GM18873 (cell line): ENCODE measurements at regions not wholly inside any gene's neighbourhood (a gene's known extent, or its start where the extent isn't known, plus 50 kb on each side); places are given as distances from the start of the nearest gene placed in this dataset.
"Not testable (repeated sequence)": the region's sequence is repeated elsewhere in the genome, so short reads cannot be mapped to it uniquely, and the experiment has no call there.

Experiments used
- ATAC-seq: cut with Tn5 transposase; IDR thresholded peaks from one replicate; pipeline ENCODE4 v1.9.1; 2021; ENCODE audit warnings: mild to moderate bottlenecking, moderate library complexity, moderate number of reproducible peaks; ENCODE audit not compliant: unreplicated experiment, low FRiP score

DNA sequence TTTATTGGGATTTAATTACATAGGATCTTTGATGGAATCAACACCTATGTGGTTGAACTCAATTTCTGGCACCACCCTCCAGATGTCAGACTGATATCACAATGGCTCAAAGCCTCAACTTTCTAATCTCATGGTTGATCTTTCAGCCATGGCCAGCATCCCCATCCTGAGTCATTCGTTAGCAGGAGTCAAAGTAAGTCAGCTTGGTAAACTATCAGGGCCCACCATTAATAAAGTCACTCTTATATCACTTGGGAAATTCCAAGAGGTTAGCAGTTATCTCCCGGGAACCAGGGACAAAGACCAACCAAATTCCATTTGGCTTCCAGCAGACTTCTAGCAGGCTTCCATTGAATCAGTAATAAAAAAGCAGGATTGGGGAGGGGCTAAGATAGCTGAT is 50.7 kb upstream of the TNFSF4 start:
- ATAC-seq = no peak

DNA sequence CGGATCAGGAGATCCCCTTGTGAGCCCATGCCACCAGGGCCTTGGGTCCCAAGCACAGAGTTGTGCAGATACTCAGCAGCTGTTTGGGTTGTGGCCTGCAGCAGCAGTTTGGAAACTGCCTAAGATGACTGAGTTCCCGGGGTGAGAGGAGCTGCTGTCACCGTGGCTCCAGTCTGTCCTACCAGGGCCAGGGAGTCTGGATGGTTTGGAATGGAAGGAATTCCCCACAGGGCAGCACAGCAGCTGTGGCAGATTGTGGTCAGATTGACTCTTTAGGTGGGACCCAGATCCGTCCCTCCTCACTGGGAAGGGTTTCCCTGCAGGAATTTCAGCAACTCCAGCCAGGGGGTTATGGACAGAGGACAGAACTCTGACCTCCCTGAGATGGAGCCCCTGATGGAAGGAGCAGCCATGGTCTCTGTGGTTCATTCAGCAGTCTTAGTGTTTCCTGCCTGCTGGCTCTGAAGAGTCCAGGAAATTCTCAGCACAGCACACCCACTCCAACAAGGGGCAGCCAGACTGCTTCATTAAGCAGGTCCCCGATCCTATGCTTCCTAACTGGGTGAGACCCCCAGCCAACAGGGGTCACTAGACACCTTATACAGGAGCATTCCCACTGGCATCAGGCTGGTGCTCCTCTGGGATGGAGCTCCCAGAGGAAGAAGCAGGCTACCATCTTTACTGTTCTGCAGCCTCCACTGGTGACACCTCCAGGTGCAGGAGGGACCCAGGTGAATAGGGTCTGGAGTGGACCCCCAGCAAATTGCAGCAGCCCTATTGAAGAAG is 51.5 kb upstream of the TNFSF4 start:
- no peak for ATAC-seq

DNA sequence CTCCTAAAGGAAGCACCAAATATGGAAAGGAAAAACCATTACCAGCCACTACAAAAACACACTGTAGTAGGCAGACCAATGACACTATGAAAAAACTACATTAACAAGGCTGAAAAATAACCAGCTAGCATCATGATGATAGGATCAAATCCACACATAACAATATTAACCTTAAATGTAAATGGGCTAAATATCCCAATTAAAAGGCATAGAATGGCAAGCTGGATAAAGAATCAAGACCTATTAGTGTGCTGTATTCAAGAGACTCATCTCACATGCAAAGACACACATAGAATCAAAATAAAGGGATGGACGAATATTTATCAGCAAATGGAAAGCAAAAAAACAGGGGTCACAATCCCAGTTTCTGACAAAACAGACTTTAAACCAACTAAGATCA is 53.2 kb upstream of the TNFSF4 start:
- not testable (repeated sequence) for ATAC-seq

DNA sequence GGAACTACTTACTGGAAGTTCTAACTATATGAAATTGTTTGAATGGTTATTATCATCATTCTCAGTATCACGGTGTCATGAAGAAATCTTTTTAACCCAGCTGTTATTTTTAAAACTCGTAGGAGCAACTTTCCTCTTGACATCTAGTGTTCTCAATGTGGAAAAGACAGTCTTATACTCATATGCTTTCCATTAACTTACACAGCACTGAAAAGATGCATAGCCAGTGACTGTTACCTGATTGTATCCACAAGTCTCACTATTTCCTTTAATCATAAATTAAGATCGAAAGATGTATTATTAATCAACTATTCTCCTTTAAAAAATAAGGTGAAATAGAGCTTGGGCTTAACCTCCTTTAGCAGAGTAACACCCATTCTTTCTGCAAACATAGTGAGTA is 59.7 kb upstream of the TNFSF4 start:
- ATAC-seq = no peak

DNA sequence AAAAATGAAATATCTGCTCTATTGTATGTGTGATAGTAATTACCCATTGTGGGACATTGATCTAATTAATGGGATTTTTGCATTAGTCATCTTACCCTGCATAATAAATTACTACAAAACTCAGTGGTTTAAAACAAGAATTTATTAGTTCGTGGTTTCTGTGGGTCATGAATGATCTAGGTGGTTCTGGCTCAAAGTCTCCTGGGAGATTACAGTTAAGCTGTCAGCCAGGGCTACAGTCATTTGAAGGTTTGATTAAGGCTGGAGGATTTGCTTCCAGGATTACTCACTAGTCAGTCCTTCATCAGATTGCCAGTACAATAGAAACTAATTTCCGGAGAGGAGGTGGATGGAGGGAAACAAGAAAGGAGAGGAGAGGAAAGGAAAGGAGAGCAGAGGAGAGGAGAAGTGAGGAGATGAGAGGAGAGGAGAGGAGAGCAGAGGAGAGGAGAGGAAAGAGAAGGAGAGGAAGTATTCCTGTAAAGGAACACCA is 60.4 kb upstream of the TNFSF4 start:
- no peak for ATAC-seq

DNA sequence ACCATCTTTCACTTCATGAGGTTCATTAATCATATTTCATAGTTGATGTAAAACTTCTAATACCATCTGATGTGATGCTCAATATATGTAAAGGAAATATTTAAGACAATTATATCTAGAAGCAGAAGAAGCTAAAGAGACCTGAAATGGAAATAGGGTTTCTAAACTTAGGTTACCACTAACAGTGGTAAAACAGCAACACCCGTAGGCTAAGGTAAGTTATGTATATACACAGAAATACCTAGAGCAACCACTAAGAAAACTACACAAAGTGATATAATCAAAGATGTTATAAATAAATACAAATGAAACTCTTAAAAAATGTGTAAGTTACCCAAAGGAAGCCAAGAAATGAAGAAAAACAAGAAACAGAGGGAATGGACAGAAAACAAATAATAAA is 61.1 kb upstream of the TNFSF4 start:
- no peak for ATAC-seq

DNA sequence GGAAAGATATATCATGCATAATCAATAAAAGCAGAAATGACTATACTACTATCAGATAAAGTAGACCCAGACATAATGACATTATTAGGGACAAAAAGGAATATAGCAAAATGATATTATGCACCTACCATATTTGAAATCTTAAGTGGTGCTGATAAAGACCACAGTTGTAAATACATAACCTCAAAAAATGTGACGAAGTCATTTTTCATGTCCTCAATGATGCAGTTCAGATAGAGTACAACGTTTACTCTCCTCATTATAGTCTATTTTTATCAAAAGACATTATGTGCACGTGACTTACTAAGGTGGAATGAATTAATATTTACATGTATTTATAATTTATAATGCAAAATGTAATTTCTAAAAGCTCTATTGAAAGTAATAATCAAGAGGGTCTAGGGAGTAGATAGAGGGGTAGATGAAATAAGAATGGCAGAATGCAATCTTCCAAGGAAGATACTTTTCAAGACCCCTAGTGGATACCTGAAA is 61.7 kb upstream of the TNFSF4 start:
- ATAC-seq = no peak

DNA sequence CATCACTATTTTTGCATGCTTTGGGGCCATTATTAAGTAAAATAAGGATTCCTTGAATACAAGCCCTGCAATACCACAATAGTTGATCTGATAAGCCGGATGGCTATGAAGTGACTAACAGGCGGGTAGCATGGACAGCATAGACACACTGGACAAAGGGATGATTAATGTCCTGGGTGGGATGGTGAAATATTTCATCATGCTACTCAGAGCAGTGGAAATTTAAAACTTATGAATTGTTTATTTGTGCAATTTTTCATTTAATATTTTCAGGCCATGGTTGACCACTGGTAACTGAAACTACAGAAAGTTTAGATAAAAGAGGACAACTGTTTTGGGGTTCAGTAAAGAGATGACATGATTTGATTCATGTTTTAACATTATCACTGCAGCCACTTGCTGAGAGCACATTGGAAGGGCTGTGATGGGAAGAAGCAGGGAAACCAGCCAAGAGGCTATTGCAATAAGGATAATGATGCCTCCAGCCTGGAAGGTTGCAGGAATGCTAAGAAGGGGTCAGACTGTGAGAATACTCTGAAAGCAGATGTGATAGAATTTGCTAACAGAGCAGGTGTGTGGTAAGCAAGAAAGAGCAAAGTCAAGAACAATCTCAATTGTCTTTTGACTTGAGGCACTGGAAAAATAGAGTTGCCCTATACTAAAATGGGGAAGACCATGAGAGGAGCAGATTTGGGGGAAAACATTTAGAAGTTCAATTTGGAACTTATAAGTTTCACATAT is 62.5 kb upstream of the TNFSF4 start:
- no peak for ATAC-seq

DNA sequence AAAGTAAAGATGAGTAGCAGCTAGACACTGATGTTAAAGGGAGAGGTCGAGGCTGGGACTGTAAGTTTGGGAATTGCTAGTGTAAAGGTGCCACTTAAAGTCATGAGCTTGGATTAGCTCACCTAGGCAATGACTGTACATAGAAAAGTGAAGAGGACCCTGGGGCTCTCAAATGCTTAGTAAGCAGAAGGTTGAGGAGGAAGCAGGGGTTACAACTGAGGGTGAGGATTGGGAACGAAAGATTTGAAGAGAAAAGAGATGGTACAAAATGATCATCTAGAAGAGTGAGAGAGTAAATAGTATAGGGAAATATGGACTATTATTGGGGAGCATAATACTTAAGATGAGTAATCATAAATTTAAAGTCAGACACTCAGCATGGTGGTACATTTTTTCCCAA is 63.1 kb upstream of the TNFSF4 start:
- no peak for ATAC-seq

DNA sequence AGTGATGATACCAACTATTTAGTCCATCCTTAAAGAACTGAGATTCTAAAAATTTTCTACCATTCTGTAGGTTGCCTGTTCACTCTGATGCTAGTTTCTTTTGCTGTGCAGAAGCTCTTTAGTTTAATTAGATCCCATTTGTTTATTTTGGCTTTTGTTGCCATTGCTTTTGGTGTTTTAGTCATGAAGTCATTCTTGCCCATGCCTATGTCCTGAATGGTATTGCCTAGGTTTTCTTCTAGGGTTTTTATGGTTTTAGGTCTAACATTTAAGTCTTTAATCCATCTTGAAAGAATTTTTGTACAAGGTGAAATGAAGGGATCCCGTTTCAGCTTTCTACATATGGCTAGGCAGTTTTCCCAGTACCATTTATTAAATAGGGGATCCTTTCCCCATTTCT is 63.9 kb upstream of the TNFSF4 start:
- ATAC-seq = not testable (repeated sequence)

DNA sequence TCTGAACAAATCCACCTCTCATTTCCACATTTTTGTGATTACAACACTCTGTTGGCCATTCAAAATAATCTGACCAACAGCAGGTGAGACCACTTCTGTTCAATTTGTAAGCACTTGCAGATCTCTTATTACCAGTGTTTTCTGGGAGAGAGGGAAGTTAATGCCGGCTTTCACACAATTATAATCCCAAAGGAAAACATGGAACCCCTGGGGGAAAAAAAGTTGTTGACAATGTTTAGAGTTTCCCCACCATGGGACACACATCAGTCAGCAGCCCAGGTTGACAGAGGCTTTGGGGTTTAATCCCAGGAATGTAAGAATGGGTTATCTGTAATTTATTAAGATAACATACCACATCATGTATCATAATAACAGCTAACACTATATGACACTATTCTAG is 68.4 kb upstream of the TNFSF4 start:
- no peak for ATAC-seq

DNA sequence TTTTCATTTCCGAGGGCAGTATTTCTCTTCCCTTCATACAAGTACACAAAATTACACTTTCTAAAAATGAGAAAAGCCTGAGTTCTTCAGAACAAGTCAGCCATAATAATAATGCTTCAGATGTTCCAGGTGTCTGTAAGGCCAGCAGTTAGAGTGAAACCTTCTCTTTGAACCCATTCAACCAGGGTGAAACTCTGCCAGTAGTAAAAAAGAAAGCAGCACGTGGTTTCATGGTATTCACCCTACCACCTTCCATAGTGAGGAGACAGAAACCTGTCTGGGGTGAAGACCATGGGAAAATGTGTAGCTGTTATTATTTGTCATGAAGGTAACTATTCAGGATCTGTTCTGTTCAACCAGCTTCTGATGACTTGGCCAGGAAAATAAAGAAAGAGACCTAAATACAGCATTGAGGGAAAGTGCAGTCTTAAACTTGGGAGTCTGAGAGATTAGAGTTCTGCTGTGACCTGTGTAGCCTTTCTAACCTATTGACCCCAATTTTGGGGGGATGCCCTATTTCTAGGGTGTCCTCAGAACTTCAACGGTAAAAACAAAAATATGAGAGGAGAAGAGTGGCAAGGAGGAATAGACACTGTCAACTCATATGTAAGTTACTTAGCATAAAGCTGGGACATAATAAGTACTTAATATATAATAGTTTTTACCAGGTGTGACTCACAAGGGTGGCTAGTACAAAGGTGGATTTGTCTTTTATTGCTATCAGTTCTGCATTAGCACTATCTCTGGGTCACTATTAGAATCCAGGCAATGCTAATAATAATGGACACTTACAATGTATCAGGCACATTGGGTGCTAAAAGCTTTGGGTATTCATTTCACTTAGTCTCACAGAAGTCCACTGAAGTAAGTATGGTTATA is 70.0 kb upstream of the TNFSF4 start:
- ATAC-seq = peak; percentile 90

DNA sequence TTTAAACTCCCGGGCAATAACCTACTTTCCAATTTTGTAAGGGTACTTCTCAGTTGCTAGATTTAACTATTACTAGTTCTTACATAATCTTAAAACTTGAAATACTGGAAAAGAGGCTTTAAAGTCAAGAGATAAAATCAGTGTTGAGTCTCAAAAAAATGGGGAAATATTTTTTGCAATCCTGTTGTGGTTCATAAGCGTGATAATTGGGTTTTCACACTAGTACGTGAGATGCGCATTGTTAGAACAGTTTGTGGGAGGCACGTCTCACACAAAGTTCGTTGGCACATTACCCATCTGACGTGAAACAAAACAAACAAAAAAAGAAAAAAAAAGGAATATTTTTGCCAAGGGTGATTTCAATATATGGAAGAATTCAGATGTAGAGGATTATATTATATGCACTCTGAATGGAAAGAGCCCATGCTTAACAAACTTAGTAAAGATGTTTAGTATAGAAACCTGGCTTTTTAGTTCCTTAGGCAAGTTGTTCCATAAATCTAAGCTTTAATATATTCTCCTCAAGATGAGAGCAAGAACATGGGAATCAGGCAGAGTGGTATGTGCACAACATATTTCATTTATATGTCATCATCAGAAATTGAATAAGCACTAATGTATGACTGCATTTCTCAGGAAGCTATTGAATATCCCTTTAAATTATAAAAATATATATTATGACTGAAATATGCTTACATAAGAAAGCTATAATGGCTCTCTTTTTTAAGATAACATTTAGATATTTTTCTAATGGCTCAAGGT is 73.9 kb upstream of the TNFSF4 start:
- no peak for ATAC-seq

DNA sequence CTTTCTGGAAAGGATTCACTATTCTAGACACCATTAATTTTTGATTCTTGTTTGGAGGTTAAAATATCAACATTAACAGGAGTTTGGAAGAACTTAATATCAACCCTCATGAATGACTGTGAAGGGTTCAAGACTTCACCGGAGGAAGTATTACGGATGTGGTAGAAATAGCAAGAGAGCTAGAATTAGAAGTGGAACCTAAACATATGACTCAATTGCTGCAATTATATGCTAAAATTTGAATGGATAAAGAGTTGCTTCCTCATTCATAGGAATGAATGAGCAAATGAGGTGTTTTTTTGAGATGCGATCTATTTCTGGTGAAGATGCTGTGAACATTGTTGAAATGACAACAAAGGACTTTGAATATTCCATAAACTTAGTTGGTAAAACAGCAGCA is 77.9 kb upstream of the TNFSF4 start:
- ATAC-seq = no peak

DNA sequence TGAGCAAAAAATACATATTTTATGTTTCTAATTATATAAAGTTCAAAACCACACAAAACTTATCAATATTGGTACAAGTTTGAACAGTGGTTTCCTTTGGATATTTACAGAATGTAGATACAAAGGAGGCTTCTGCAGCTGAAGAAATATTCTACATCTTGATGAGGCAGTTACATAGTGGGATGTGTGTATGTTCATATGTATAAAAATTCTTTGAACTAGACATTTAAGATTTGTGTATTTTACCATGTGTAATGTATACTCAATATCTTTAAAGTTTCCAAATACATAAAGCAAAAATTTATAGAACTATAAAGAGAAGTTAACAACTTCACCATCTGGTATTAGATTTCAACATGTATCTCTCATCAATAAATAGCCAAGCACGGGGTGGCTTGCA is 80.7 kb upstream of the TNFSF4 start:
- no peak for ATAC-seq

DNA sequence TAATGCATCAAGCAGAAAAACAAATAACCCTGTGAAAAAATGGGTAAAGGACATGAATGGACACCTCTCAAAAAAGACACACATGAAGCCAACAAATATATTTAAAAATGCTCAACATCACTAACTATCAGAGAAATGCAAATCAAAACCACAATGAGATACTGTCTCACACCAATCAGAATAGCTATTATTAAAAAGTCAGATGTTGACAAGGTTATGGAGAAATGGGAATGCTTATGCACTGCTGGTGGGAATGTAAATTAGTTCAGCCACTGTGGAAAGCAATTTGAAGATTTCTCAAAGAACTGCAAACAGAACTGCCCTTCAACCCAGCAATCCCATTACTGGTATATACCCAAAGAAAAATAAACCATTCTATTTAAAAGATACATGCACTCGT is 86.6 kb upstream of the TNFSF4 start:
- no peak for ATAC-seq

DNA sequence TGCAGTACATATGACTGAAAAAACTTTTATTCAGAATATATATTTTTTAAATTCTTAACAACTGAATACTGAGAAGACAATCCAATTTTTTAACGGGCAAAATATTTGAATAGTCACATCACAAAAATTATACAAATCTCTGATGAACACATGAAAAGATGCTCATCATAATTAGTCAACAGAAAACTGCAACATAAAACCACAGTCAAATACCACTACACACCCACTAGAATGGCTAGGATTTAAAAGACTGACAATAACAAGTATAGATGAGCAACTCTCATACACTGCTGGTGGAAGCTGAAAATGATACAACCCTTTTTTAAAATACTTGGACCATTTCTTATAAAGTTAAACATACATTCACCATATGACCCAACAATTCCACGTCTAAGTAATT is 87.7 kb upstream of the TNFSF4 start:
- ATAC-seq = no peak

DNA sequence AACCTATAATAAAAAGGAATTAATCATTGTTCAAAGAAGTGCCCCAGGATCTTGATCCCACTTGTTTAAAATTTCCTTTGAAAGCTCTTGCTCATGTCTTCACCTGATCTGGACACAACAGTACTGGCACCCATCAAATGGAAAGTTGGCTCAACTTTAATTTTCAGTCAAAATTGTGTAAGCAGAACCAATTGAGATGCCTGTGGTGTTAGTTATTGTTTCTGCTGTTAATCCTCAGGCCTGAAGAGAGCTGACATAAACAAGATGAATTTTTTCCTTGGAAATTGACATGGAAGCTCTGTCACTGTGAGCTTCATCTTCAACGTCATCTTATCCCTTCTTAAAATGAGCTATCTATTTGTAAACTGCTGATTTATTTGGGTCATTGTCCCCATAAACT is 88.3 kb upstream of the TNFSF4 start:
- no peak for ATAC-seq

DNA sequence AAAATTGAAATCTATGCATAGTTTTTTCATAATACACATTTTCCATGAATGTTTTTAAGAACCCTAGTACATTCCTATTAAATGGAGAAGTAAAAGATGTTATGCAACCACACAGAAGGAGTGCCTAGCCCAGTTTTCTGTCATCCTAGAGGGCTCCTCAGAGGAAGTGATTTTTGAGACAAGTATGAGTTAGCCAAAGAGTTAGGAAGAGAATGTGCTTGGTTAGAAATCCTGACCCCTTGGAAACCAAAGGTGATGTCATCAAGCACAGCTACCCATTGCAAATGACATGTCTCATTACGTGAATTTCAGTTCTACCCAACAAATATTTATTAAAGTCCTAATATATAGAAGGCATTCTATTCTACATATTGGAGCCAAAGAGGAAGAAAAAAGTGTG is 88.9 kb upstream of the TNFSF4 start:
- no peak for ATAC-seq

DNA sequence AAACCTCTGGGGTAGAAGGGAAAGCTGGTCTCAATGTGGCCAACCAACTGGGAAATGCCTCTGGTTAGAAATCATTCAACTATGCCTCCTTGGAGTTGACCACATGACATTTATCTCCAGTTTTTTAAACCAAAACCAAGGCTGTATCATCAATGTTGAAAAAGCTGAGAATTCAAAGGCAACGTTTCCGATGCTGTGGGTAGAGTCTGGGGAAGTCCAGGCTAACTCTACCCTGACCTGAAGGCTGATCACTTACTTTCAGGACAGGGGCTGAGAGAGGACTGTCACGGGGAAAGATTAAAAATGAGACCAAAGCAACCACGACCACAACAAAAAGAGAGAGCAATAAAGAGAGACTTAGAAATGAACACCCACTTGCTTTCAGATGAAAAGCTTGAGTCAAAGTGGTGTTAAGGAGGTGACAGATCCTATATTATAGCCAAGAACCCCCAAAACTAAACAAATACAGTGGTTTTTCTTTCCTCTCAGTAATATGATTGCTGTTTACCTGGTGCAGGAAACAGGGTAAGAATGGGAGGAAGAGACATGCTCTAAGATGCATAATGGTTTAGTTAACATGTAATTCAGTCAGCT is 90.8 kb upstream of the TNFSF4 start:
- ATAC-seq = peak; percentile 83
